ENCODE measurements at regions not wholly inside any gene's neighbourhood (a gene's known extent, or its start where the extent isn't known, plus 50 kb on each side); places are given as distances from the start of the nearest gene placed in this dataset.
A peak's percentile ranks its signal among the peaks of the same experiment; 100 is the strongest.

GRCh38 chr2:176502619-176503018, 233.4 kb downstream of the MTX2 start:
- DNase-seq: no peak

- peak; percentile 83 for DNase-seq
These were observed 234.5 kb downstream of the MTX2 start for GRCh38 chr2:176503776-176504175.

DNA sequence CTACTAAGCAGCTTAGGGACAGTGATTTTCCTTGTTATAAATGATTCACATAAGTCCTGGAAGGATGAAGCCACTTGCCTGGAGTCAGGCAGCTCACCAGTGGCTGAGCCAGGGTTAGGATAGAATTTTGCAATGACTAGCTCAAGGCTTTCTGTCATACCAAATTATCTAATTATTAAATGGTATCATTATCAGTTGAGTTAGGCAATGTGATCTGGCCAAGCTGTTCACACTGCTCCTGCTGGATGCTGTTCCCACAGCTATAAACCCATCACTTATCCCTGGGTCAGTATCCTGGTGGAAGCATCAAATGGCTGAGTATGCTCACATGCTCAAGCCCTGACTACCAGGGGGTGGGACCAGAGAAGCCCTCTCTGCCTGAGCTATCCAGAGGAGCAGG, 235.2 kb downstream of the MTX2 start:
- no peak for DNase-seq

DNA sequence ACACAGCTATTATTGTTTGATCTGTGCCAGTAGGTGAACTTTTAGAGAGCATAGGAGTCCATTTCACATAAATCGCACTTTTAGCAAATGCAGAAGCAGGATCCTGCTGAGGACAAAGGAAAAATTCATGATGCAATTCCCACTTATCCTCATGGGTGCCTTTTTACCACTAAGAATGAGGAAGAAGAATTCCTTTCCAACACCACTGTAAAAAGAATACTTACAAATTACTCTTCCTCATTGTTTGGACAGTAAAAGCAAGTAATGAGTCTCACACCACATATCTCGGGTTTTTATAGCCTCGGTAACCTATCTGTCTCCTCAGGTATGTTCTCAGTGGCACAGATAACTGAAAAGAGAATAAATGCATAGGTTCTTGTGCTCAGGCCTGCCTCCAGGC, 238.5 kb downstream of the MTX2 start:
- peak; percentile 88 for DNase-seq

DNA sequence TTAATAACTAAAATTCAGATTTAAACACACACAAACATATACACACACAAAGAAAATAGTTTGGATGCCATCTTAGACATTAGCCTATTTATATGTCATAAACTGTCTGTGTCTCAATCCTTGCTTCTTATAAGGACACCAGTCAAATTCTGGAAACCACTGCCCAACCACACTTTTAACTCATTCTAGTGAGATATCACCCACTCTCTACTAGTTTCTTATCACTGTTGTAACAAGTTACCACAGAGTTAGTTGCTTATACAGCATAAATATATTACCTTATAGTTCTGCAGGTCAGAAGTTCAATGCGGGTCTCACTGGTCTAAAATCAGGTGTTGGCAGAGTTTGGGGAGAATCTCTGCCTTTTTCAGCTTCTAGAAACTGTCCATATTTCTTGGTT, 239.1 kb downstream of the MTX2 start:
- DNase-seq: no peak

DNA sequence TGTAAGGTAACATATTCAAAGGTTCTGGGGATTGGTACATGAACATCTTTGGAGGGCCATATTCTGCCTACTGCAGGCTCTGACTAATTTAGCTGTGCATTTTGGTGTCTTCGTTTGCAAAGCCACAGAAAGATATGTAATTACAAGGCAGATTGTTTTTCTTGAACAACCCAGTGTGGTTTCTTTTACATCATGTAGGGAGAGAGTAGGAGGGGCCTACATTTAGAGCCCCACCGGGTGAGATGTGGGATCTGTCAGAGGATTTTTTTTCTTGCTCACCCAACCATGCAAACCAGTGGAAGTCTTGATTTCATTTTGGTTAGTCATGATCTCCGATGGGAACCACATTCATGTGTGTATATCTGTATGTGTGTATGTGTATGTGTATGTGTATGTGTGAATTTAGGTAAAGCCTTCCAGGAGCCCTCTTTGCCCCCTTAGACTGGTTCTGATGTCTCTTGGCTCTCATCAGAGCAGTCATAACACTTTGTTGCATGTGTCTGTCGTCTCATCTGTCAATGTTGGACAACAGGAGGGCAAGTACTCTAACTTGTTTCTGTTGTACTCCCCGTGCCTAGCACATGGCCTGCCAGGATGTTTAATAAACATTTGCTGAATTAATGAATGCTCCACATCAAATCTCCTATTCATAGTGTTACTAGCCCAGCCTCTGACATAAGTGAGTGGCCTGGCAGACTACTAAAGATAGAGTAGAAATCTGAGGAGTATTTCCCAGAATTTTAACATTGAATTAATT, 239.9 kb downstream of the MTX2 start:
- no peak for DNase-seq

- no peak for DNase-seq
These were observed 245.0 kb downstream of the MTX2 start for GRCh38 chr2:176514276-176514675.

DNA sequence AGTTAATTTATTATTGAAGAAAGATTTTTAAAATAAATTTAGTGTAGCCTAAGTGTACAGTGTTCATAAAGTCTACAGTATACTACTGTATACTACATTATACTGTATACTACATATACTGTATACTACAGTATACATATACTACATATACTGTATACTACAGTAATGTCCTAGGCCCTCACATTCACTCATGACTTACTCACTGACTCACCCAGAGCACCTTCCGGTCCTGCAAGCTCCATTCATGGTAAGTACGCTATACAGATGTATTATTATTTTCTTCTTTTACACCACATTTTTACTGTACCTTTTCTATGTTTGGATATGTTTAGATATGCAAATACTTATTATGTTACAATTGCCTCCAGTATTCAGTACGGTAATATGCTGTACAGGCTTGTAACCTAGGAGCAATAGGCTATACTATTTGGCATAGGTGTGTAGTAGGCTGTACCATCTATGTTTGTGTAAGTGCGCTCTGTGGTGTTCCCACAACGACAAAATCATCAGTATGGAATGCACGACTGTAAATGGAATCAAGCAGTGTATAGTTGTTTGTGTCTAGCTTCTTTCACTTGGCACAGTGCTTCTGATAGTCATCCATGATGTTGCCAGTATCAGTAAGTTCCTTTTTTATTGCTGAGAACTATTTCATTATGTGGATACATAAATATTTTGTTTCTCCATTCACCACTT, 245.7 kb downstream of the MTX2 start:
- no peak for DNase-seq

DNA sequence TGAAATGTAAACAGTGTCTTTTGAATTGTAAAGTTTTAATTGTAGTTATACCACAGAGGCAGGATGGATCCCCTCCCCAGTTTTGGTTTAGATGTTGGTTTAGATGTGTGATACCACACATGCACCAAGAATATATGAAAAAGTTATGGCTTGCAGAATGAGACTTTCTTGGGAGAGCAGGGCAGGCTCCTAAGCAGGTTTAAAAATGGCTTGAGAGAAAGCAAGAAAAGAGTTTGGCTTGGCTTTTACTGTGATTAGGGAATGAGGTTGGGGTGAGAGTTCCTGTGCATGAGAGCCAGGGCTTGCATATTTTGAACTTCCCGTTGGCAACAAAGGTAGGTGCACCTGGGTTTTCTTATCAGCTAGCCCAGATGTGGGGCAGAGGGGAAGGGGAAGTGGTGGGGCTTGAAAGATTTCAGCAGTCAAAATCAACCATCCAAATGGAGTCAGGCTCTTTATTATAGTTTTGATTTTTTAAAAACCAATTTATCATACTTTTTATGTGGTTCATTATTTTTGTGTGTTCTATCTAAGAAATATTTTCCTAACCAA, 246.9 kb downstream of the MTX2 start:
- no peak for DNase-seq

GRCh38 chr2:176518823-176519222, 249.6 kb downstream of the MTX2 start:
- peak; percentile 54 for DNase-seq

DNA sequence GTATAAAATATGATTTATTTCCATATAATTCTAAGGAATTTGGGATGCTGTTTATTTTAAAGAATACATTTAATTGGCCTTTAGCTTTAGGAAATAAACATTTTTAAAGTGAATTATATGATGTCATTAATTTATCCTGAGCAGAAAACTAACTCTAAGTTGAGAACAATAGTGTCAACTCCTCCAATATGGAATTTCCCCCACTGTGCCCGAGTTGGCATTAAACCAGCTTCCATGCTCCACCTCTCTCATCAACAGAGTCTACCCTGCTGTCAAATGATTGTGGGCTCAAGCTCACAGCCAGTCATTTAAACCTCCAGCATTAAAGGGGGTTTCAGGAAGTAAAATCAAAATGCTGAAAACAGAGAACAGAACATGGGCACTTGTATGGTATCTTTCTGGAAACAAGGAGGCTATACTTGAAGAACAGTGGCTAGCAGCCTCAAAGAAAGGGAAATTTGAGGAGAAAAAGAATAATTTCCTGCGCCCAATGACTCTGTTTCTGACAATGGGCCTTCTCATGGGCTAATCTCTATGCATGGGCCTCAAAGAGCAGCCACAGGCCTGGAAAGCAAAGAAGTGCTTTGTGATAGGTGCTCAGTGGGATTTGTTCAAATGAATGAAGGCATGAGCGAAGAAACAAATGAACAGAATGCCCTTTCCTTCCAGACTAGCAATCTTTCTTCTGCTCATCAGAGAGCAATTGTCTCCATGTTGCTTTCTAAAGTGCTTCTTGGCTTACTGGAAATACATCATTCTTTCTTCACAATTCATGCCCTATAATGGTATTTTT, 252.8 kb downstream of the MTX2 start:
- DNase-seq: no peak

GRCh38 chr2:176525086-176525485, 255.8 kb downstream of the MTX2 start:
- peak; percentile 59 for DNase-seq

DNA sequence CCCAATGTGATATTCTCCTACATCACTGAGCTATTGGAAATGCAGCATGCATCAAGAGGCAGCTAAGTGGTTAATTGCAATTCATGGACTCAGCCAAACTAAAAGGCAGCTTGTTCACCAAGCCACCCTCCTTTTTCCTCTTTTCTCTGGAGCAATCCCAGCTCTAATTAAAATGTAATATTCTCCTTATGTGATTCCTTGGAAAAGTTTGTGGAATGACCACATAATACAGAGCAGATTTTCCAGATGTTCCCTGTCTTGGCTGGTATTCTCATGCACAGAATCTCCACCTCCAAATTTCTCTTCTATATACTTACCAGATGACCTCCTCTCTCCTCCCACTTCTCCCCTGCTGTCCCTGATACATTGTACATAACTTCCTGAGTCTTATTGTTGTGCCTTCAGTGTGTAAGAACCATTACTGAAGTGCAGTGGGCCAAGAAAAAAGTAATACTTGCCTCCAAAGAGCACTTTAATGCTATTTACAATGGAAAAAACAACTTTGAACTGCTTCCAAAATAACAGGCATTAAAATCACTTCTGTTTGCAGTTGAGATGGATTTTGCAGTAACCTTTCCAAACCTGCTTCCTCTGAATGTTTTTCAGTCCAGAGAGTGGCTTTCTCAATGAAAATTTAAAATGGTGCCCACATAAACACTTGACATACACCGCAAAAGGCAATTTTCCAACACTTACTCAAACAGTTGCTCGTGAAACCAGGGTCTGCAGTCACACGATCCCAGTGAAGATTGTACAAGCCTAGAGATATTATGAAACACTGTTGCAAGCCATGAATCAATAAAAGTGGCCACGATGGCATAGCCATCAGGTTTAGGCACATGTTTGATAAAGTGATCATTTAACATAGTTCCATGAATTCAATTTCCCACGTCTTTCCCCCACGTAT, 258.0 kb downstream of the MTX2 start:
- DNase-seq: peak; percentile 99

- DNase-seq: no peak
These were observed 262.4 kb downstream of the MTX2 start for GRCh38 chr2:176531608-176532007.

DNA sequence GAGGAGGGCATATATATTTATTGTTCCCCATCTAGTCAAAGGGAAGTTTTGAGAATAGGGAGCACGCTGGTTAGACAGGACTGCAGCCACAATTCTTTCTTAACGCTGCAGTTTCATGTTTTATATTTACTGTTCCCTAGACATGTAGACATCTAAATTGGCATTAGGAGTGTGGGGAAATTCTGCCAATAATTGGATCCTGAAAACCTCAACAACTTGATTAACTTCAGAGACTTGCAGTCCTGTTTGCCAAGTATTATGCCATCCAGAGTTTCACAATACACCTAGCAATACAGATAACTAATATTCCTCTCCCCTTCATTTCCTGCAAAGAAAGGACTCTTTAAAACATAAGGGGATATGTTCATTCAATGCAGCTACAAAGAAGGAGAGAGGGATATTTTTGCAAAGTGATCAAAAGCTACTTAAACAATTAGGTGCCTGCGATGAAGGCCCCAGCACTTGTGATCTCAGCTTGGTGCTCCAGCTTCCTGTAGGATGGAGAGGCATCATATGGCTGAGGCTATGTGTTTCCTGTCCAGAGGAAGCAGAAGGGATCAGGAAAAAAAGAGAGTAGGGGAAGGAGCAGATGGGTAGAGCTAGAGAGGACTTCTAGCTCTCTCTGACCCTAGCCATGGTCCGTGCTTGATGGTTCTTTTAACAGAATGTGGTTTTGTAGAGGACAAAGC, 264.4 kb downstream of the MTX2 start:
- peak; percentile 9 for DNase-seq

DNA sequence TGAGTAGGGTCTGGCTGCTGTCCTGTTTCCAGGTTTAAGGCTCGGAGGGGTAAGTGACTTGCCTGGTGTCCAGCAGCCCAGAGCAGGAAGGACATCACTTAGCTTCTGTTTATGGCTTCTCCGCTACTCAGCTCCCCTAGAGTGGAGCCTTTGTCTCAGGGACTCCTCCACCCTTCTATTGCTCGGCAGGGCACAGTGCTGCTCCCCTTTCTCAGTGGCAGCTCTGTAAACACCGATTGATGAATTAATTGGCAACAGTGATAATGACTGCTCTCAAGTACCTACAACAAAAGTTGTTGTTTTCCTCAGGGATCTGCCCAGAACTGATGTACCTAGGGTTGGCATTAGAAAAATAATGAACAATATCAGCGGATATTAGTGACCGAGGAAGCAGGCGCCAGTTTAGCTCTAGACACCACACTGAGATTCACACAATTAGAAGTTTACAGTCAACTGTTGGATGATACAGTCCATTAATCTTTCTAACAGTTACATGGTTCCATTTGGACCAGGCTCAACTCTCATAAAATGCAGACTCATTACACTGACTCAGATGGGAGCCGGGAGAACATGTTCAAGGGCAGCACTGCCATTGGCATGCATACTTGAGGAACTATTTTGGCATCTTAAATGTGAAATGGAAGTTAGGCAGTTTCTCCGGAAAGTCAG, 265.7 kb downstream of the MTX2 start:
- peak; percentile 64 for DNase-seq

GRCh38 chr2:176535467-176536113, 266.3 kb downstream of the MTX2 start:
- no peak for DNase-seq

- DNase-seq: peak; percentile 14
These were observed 267.3 kb downstream of the MTX2 start for GRCh38 chr2:176536439-176537133.

DNA sequence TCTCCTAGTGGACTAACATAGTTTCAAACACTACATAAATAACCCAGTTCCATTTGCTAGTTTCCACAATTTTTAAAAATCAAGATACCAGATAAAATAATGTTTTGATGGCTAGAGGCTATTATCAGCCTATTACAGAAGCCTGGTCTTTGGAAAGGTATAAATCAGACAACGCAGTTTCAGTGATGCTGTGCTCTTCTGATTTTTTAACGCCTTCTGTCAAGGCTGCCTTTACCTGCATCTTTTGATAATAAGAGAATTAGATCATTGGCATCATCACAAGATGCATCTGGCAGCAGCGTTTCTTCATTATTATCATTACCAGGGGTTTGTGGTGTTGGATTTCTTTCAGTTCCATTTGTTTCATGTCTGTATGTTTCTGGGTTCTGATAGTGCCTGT, 268.7 kb downstream of the MTX2 start:
- DNase-seq: no peak

Measured in skin of body (tissue), 1 donor.